A549 (cell line): ENCODE measurements at regions not wholly inside any gene's neighbourhood (a gene's known extent, or its start where the extent isn't known, plus 50 kb on each side); places are given as distances from the start of the nearest gene placed in this dataset.

Experiments
- BCL3 ChIP-seq: fragments of >200 bp; sonication (Bioruptor Twin); formaldehyde crosslinking; IDR thresholded peaks from 3 replicates; pipeline ENCODE4 v1.6.1; 2016
- CHD4 ChIP-seq: fragments of 200-600 bp; sonication (generic); IDR thresholded peaks from 2 replicates; pipeline ENCODE4 v1.6.1; 2016; ENCODE audit warnings: antibody characterized with exemption, mild to moderate bottlenecking, borderline replicate concordance
- CTCF ChIP-seq: fragments of >200 bp; sonication (Bioruptor Twin); formaldehyde crosslinking; IDR thresholded peaks from 3 replicates; pipeline ENCODE4 v1.5.1; 2016
- EHMT2 ChIP-seq: fragments of 200-600 bp; sonication (generic); IDR thresholded peaks from 2 replicates; pipeline ENCODE4 v1.6.1; 2016; ENCODE audit warnings: antibody characterized with exemption, low read depth, mild to moderate bottlenecking, moderate library complexity
- ELK1 ChIP-seq: fragments of 150-350 bp; IDR thresholded peaks from 2 replicates; pipeline ENCODE4 v1.6.1; 2014; ENCODE audit warnings: low read depth, mild to moderate bottlenecking, low read length
- EP300 ChIP-seq, 2 experiments: fragments of >200 bp; sonication (Bioruptor Twin); formaldehyde crosslinking; IDR thresholded peaks; 2 replicates in 1 of 2; 3 replicates in 1 of 2; pipeline ENCODE4 v1.6.1; 2016 to 2017
- FOSL2 ChIP-seq, 2 experiments: fragments of 450-650 bp in 1 of 2; fragments of >200 bp in 1 of 2; sonication (Bioruptor Twin) in 1 of 2; formaldehyde crosslinking; IDR thresholded peaks; 2 replicates each; pipeline versions ENCODE4 v1.5.0 to v1.6.1; 2016 to 2020; ENCODE audit warnings: mild to moderate bottlenecking in 1 of 2, moderate library complexity in 1 of 2
- HDAC2 ChIP-seq: fragments of 200-600 bp; sonication (generic); IDR thresholded peaks from 2 replicates; pipeline ENCODE4 v1.6.1; 2016
- MAX ChIP-seq: IDR thresholded peaks from 2 replicates; pipeline ENCODE4 v1.6.1; 2012
- PHF8 ChIP-seq: fragments of 200-600 bp; sonication (generic); IDR thresholded peaks from 2 replicates; pipeline ENCODE4 v1.6.1; 2016; ENCODE audit warnings: low read depth, mild to moderate bottlenecking, antibody characterized with exemption, moderate library complexity, borderline replicate concordance
- POLR2A ChIP-seq: IDR thresholded peaks from 2 replicates; pipeline ENCODE4 v1.6.1; 2012; ENCODE audit warnings: mild to moderate bottlenecking, low read length
- RAD21 ChIP-seq, 2 experiments: fragments of >200 bp in 1 of 2; sonication (Bioruptor Twin) in 1 of 2; formaldehyde crosslinking in 1 of 2; IDR thresholded peaks in 1 of 2; conservative IDR thresholded peaks in 1 of 2; 2 replicates in 1 of 2; 3 replicates in 1 of 2; pipeline ENCODE4 v1.6.1; 2012 to 2018; ENCODE audit warnings: inconsistent platforms in 1 of 2
- RFX5 ChIP-seq: fragments of 450-650 bp; IDR thresholded peaks from 2 replicates; pipeline ENCODE4 v1.7.1; 2014; ENCODE audit warnings: antibody characterized with exemption, mild to moderate bottlenecking, moderate library complexity
- USF2 ChIP-seq: fragments of 450-650 bp; IDR thresholded peaks from 2 replicates; pipeline ENCODE4 v1.6.1; 2014; ENCODE audit warnings: antibody characterized with exemption

GRCh38 chr1:232372431-232372830, 257.5 kb downstream of the SIPA1L2 start:
- TF ChIP-seq CTCF (no peak), POLR2A (no peak), RFX5 (no peak), CHD4 (no peak), EHMT2 (no peak), ELK1 (no peak), PHF8 (no peak), FOSL2 (IDR thresholded peaks at IDR 0.05) (no peak), FOSL2 (CRISPR knock-in tag; IDR thresholded peaks at IDR 0.05) (no peak), MAX (no peak), EP300 (IDR thresholded peaks at IDR 0.05) (no peak), RAD21 (conservative IDR thresholded peaks at IDR 0.05 in 1 of 2, IDR thresholded peaks at IDR 0.05 in 1 of 2) (no peak), USF2 (no peak), BCL3 (no peak), HDAC2 (no peak)
